ENCODE measurements at regions not wholly inside any gene's neighbourhood (a gene's known extent, or its start where the extent isn't known, plus 50 kb on each side); places are given as distances from the start of the nearest gene placed in this dataset.

DNA sequence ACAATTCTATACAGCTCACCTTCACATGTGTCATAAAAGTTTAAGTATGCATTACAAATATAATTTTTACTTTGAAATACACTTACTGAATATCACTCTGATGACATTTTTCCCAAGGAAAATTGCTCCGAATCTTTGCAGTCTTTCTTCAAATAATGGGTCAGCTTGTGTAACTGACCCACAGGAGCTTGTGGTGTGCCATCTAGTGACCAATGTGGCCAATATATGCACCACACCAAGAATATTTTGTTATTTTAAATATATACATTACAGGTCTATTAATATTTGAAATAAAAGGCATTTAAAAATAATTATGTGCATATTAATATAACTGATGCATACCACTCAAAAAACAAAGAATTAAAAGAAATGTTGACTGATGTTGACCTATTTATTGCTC is 271.4 kb downstream of the TBX15 start:
- no peak for TF ChIP-seq POLR2A (IDR thresholded peaks at IDR 0.05)
- TF ChIP-seq, protein P1, sequence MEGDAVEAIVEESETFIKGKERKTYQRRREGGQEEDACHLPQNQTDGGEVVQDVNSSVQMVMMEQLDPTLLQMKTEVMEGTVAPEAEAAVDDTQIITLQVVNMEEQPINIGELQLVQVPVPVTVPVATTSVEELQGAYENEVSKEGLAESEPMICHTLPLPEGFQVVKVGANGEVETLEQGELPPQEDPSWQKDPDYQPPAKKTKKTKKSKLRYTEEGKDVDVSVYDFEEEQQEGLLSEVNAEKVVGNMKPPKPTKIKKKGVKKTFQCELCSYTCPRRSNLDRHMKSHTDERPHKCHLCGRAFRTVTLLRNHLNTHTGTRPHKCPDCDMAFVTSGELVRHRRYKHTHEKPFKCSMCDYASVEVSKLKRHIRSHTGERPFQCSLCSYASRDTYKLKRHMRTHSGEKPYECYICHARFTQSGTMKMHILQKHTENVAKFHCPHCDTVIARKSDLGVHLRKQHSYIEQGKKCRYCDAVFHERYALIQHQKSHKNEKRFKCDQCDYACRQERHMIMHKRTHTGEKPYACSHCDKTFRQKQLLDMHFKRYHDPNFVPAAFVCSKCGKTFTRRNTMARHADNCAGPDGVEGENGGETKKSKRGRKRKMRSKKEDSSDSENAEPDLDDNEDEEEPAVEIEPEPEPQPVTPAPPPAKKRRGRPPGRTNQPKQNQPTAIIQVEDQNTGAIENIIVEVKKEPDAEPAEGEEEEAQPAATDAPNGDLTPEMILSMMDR (IDR thresholded peaks at IDR 0.05) = no peak

Data from esophagus squamous epithelium (tissue), 4 donors.